HepG2 (cell line): ENCODE measurements at regions not wholly inside any gene's neighbourhood (a gene's known extent, or its start where the extent isn't known, plus 50 kb on each side); places are given as distances from the start of the nearest gene placed in this dataset.

Experiments
- ATAC-seq: fragments of 200-7000 bp; cut with Tn5 transposase; 3 replicates; pipeline ENCODE4 v1.9.1; 2020; ENCODE audit warnings: mild to moderate bottlenecking, moderate library complexity
- BruUV-seq: library from RNA; stranded (reverse); fragments of 400-500 nt; replicated peaks from 2 replicates; lab custom pipeline; 2021; lab: Mats Ljungman, UMichigan
- CTCF ChIA-PET: fragments of 300-600 bp; formaldehyde crosslinking; extraction: SDS; loops from one replicate; lab custom pipeline; 2021; ENCODE audit warnings: low total read pairs, inconsistent platforms, low intra/inter-chr PET ratio; lab: Yijun Ruan, JAX
- POLR2A ChIA-PET: fragments of 350-600 bp; sonication (Branson Sonifier 250); formaldehyde crosslinking; loops from one replicate; lab custom pipeline; 2020; ENCODE audit warnings: antibody characterized with exemption, inconsistent platforms; lab: Yijun Ruan, JAX
- DNase-seq: peaks from one replicate; pipeline ENCODE4 v3.0.0-alpha.2; 2015; ENCODE audit warnings: low spot score
- FAIRE-seq: peaks from 3 replicates; lab custom pipeline; 2011; peaks lifted over from hg19 to GRCh38; lab: Jason Lieb, UNC
- H2AFZ ChIP-seq: one replicate; pipeline ENCODE4 v1.6.1; 2011; ENCODE audit warnings: low read length, inconsistent platforms
- H3K27ac ChIP-seq: fragments of 300-600 bp; 3 replicates; pipeline ENCODE4 v1.8.0; 2011; ENCODE audit warnings: mixed run types, mild to moderate bottlenecking, mixed read lengths, low read length, inconsistent platforms; ENCODE audit not compliant: insufficient read depth; ENCODE audit errors: extremely low read length
- H3K27me3 ChIP-seq, 2 experiments: fragments of 200-600 bp in 1 of 2; 2 replicates in 1 of 2; 3 replicates in 1 of 2; pipeline versions ENCODE4 v1.6.0 to v1.8.0; 2011; ENCODE audit warnings: low read length in 2 of 2, mild to moderate bottlenecking in 2 of 2, moderate library complexity in 2 of 2, inconsistent platforms in 1 of 2; ENCODE audit not compliant: insufficient read depth in 2 of 2, control insufficient read depth in 1 of 2
- H3K36me3 ChIP-seq, 2 experiments: fragments of 200-600 bp in 1 of 2; replicated peaks in 1 of 2; 2 replicates in 1 of 2; 3 replicates in 1 of 2; pipeline versions ENCODE4 v1.5.1 to v1.8.0; 2011; ENCODE audit warnings: low read length in 2 of 2, inconsistent platforms in 1 of 2; ENCODE audit not compliant: insufficient read depth in 2 of 2, control insufficient read depth in 1 of 2
- H3K4me1 ChIP-seq: 2 replicates; pipeline ENCODE4 v1.5.1; 2012; ENCODE audit warnings: low read length, inconsistent platforms; ENCODE audit not compliant: insufficient read depth
- H3K4me2 ChIP-seq: 2 replicates; pipeline ENCODE4 v1.6.0; 2011; ENCODE audit warnings: low read depth, low read length, inconsistent platforms
- H3K4me3 ChIP-seq, 3 experiments: fragments of 200-600 bp in 1 of 3; sonication (generic), shearing (Covaris generic) in 1 of 3; replicated peaks in 1 of 3; 2 replicates each; pipeline ENCODE4 v1.5.1; 2011 to 2016; ENCODE audit warnings: low read length in 3 of 3, inconsistent platforms in 2 of 3, low read depth in 2 of 3, mild to moderate bottlenecking in 2 of 3, control low read depth in 1 of 3, mixed read lengths in 1 of 3; ENCODE audit not compliant: insufficient read depth in 1 of 3
- H3K79me2 ChIP-seq: one replicate; pipeline ENCODE4 v1.6.1; 2011; ENCODE audit warnings: low read length, inconsistent platforms; ENCODE audit not compliant: insufficient read depth
- H3K9ac ChIP-seq: 2 replicates; pipeline ENCODE4 v1.6.0; 2011; ENCODE audit warnings: mild to moderate bottlenecking, low read depth, low read length, inconsistent platforms; ENCODE audit not compliant: insufficient read depth
- H3K9me3 ChIP-seq: 2 replicates; pipeline ENCODE4 v1.5.1; 2012; ENCODE audit warnings: mild to moderate bottlenecking, low read length
- H4K20me1 ChIP-seq: 2 replicates; pipeline ENCODE4 v1.6.0; 2011; ENCODE audit warnings: inconsistent platforms, mild to moderate bottlenecking, low read length, moderate library complexity; ENCODE audit not compliant: insufficient read depth
- BRCA1 ChIP-seq: sonication (generic); formaldehyde crosslinking; IDR thresholded peaks from 2 replicates; pipeline ENCODE4 v1.4.0; 2020; ENCODE audit warnings: missing genetic modification reagents
- FOSL1 ChIP-seq: sonication (generic); formaldehyde crosslinking; IDR thresholded peaks from 2 replicates; pipeline ENCODE4 v1.9.0; 2021; ENCODE audit warnings: missing genetic modification reagents, borderline replicate concordance
- HNRNPH1 ChIP-seq: fragments of 200-400 bp; formaldehyde crosslinking; optimal IDR thresholded peaks from 2 replicates; pipeline ENCODE3; 2017; ENCODE audit warnings: mild to moderate bottlenecking, low read depth, low read length
- HNRNPUL1 ChIP-seq: fragments of 200-400 bp; formaldehyde crosslinking; IDR thresholded peaks from 2 replicates; pipeline ENCODE4 v1.6.1; 2017; ENCODE audit warnings: low read depth, mild to moderate bottlenecking, low read length, moderate library complexity
- STAT5B ChIP-seq: sonication (generic); formaldehyde crosslinking; IDR thresholded peaks from 2 replicates; pipeline ENCODE4 v1.4.0; 2020; ENCODE audit warnings: missing genetic modification reagents
- TBL1XR1 ChIP-seq: fragments of 150-350 bp; IDR thresholded peaks from 2 replicates; pipeline ENCODE4 v1.6.1; 2014; ENCODE audit warnings: borderline replicate concordance, low read length; ENCODE audit not compliant: partially characterized antibody
- TERF1 ChIP-seq: sonication (generic); formaldehyde crosslinking; IDR thresholded peaks from 2 replicates; pipeline ENCODE4 v1.8.0; 2022; ENCODE audit warnings: mild to moderate bottlenecking, missing genetic modification reagents, moderate library complexity
- ZC3H4 ChIP-seq: sonication (generic); formaldehyde crosslinking; IDR thresholded peaks from 2 replicates; pipeline ENCODE4 v1.4.0; 2020; ENCODE audit warnings: missing genetic modification reagents, borderline replicate concordance
- ZNF251 ChIP-seq: sonication (generic); formaldehyde crosslinking; IDR thresholded peaks from 2 replicates; pipeline ENCODE4 v1.9.0; 2021; ENCODE audit warnings: mild to moderate bottlenecking, missing genetic modification reagents
- ZNF337 ChIP-seq: sonication (generic); formaldehyde crosslinking; IDR thresholded peaks from 2 replicates; pipeline ENCODE4 v1.5.1; 2020; ENCODE audit warnings: missing genetic modification reagents, low read depth, mild to moderate bottlenecking, borderline replicate concordance
- ZNF616 ChIP-seq: sonication (generic); formaldehyde crosslinking; IDR thresholded peaks from 2 replicates; pipeline ENCODE4 v1.5.0; 2020; ENCODE audit warnings: low read depth, mild to moderate bottlenecking, missing genetic modification reagents
- WGBS: methylation state at CpG from one replicate; pipeline ENCODE4 v1.1.6; 2017; ENCODE audit warnings: low lambda C conversion rate; 5-methylcytosine and 5-hydroxymethylcytosine counted together
- in situ Hi-C: cut with HindIII; loops from 2 replicates; pipeline ENCODE4 v1.10.0; 2017; ENCODE audit warnings: low pct_unique_long_range_greater_than_20kb; ENCODE audit not compliant: extremely low pct_ligation_motif_present
- intact Hi-C: fragments of 100-400 bp; cut with micrococcal nuclease; formaldehyde crosslinking; loops from one replicate; pipeline ENCODE4 v1.10.0; 2022; ENCODE audit not compliant: unreplicated experiment

- H3K4me3 ChIP-seq = no peak overlapping the region
- BruUV-seq = no TSS peak
- no peak overlapping the region for H2AFZ ChIP-seq
- no peaks in the 10 kb centered on the region for H3K79me2 ChIP-seq
- WGBS = 0% methylated on average over 1 of the region's 1 CpG
- no peak for ATAC-seq
- intact Hi-C loops (no loop called here), in situ Hi-C loops (no loop called here)
- DNase-seq = no peak
- no peaks in the 10 kb centered on the region for H3K36me3 ChIP-seq
- H3K4me2 ChIP-seq = no peak overlapping the region
- ChIA-PET POLR2A (no interaction called here), CTCF (no interaction called here)
- no peak for TF ChIP-seq ZNF337 (CRISPR knock-in tag)
- no peak for TF ChIP-seq ZNF251 (CRISPR knock-in tag)
- no peak for TF ChIP-seq TBL1XR1
- no peak for TF ChIP-seq TERF1
- no peak for TF ChIP-seq ZC3H4 (CRISPR knock-in tag)
- TF ChIP-seq FOSL1 (CRISPR knock-in tag) = no peak
- no peak for TF ChIP-seq STAT5B
- TF ChIP-seq ZNF616 (CRISPR knock-in tag) = no peak
- no peaks in the 10 kb centered on the region for H3K9me3 ChIP-seq
- H3K27ac ChIP-seq = no peak overlapping the region
- no peaks in the 10 kb centered on the region for H4K20me1 ChIP-seq
- no peak overlapping the region for H3K9ac ChIP-seq
- no peaks in the 10 kb centered on the region for H3K27me3 ChIP-seq
- no peaks in the 10 kb centered on the region for H3K4me1 ChIP-seq
- FAIRE-seq = no peak
Measured at GRCh38 chr13:107764046-107764445, 451.3 kb downstream of the LIG4 start.

GRCh38 chr13:107753748-107754147 is 461.6 kb downstream of the LIG4 start:
- WGBS = 0% methylated on average over 3 of the region's 3 CpGs
- no peak for FAIRE-seq

More at GRCh38 chr13:107753748-107754147, 461.6 kb downstream of the LIG4 start:
- ChIA-PET POLR2A (no interaction called here), CTCF (no interaction called here)
- TF ChIP-seq HNRNPUL1 = no peak
- no peak for TF ChIP-seq HNRNPH1
- TF ChIP-seq BRCA1 = no peak
- DNase-seq (no peak), ATAC-seq (no peak)
- Histone ChIP-seq H3K27ac (no peak overlapping the region), H3K4me2 (no peak overlapping the region), H3K9ac (no peak overlapping the region), H3K79me2 (no peaks in the 10 kb centered on the region), H3K4me3 (no peak overlapping the region), H3K4me1 (no peaks in the 10 kb centered on the region), H2AFZ (no peak overlapping the region), H3K36me3 (no peaks in the 10 kb centered on the region), H3K9me3 (no peaks in the 10 kb centered on the region), H4K20me1 (no peaks in the 10 kb centered on the region), H3K27me3 (no peaks in the 10 kb centered on the region)
- in situ Hi-C loops = no loop called here
- no TSS peak for BruUV-seq
- intact Hi-C loops = no loop called here
